ENCODE measurements at regions not wholly inside any gene's neighbourhood (a gene's known extent, or its start where the extent isn't known, plus 50 kb on each side); places are given as distances from the start of the nearest gene placed in this dataset.

GRCh38 chr6:6438286-6438685, 117.8 kb upstream of the F13A1 start:
- TF ChIP-seq CTCF (conservative IDR thresholded peaks at IDR 0.05) = no peak
- no peak for TF ChIP-seq ZFX (IDR thresholded peaks at IDR 0.05)
